Lung (tissue), 11 donors: ENCODE measurements at regions not wholly inside any gene's neighbourhood (a gene's known extent, or its start where the extent isn't known, plus 50 kb on each side); places are given as distances from the start of the nearest gene placed in this dataset.

Source experiments
- ATAC-seq: fragments of 200-7000 bp; cut with Tn5 transposase; one replicate; pipeline ENCODE4 v1.9.1; 2020; ENCODE audit warnings: moderate number of reproducible peaks; ENCODE audit not compliant: insufficient read depth, low FRiP score
- DNase-seq, 3 donors: peaks; one replicate each; pipeline ENCODE4 v3.0.0-alpha.2; 2013 to 2017
- H3K27ac ChIP-seq, 2 donors: one replicate each; pipeline ENCODE4 v1.5.1; 2013; ENCODE audit warnings: mild to moderate bottlenecking in 2 of 2, moderate library complexity in 2 of 2, control low read depth in 1 of 2, inconsistent platforms in 1 of 2, low read depth in 1 of 2, low read length in 1 of 2
- H3K27me3 ChIP-seq, 3 donors: one replicate each; pipeline ENCODE4 v1.5.1; 2013; ENCODE audit warnings: low read length in 2 of 3; ENCODE audit not compliant: control insufficient read depth in 3 of 3, insufficient read depth in 3 of 3
- H3K36me3 ChIP-seq, 4 donors: one replicate each; pipeline ENCODE4 v1.5.1; 2013; ENCODE audit warnings: low read length in 4 of 4, mild to moderate bottlenecking in 1 of 4, moderate library complexity in 1 of 4; ENCODE audit not compliant: control insufficient read depth in 4 of 4, insufficient read depth in 4 of 4
- H3K4me1 ChIP-seq, 5 donors: one replicate each; pipeline ENCODE4 v1.5.1; 2013; ENCODE audit warnings: low read length in 5 of 5, mild to moderate bottlenecking in 2 of 5, moderate library complexity in 1 of 5; ENCODE audit not compliant: control insufficient read depth in 5 of 5, insufficient read depth in 5 of 5
- H3K4me3 ChIP-seq: one replicate; pipeline ENCODE4 v1.5.1; 2013; ENCODE audit warnings: mild to moderate bottlenecking, control low read depth, moderate library complexity
- H3K9ac ChIP-seq, 2 donors: one replicate each; pipeline ENCODE4 v1.5.1; 2013; ENCODE audit warnings: low read length in 2 of 2, control low read depth in 1 of 2; ENCODE audit not compliant: insufficient read depth in 1 of 2
- H3K9me3 ChIP-seq, 4 donors: one replicate each; pipeline ENCODE4 v1.5.1; 2013; ENCODE audit warnings: low read length in 3 of 4, mild to moderate bottlenecking in 1 of 4, moderate library complexity in 1 of 4; ENCODE audit not compliant: control insufficient read depth in 4 of 4, insufficient read depth in 3 of 4
- CTCF ChIP-seq: IDR thresholded peaks from 2 replicates; pipeline ENCODE4 v1.5.1; 2012; ENCODE audit warnings: mild to moderate bottlenecking; ENCODE audit errors: control extremely low read depth, extremely low read depth
- WGBS, 2 donors: extraction: QIAGEN DNeasy Blood & Tissue Kit; methylation state at CpG; one replicate each; pipeline ENCODE4 v1.1.7; 2013; 5-methylcytosine and 5-hydroxymethylcytosine counted together
- donor health status: control.
- donor health status: control.
- donor health status: Bipolar disorder and iron deficiency.
- donor health status: healthy.
- donor health status: DM: yes; HTN: yes; CAD: no.

- Histone ChIP-seq H3K27me3 (no peaks in the 10 kb centered on the region), H3K36me3 (no peaks in the 10 kb centered on the region), H3K4me1 (no peaks in the 10 kb centered on the region), H3K9me3 (no peaks in the 10 kb centered on the region), H3K9ac (no peak overlapping the region), H3K27ac (no peak overlapping the region), H3K4me3 (no peak overlapping the region)
- no peak for ATAC-seq
- TF ChIP-seq CTCF, result no peak
- no peak for DNase-seq
- 72 to 90% methylated on average over 3 of the region's 3 CpGs for WGBS, 2 donors
Observed at GRCh38 chr12:114122016-114122415, 155.9 kb upstream of the RBM19 start.

- H3K27me3 ChIP-seq, result peaks cover 0 to 5% (median 0%) of the 10 kb centered on the region in 3 donors
- ATAC-seq (no peak), DNase-seq (no peak)
- H3K4me1 ChIP-seq, result no peaks in the 10 kb centered on the region
- no peak for TF ChIP-seq CTCF
- WGBS, 2 donors, result 65 to 67% methylated on average over 2 of the region's 2 CpGs
- no peaks in the 10 kb centered on the region for H3K36me3 ChIP-seq
- peaks cover 0 to 11% (median 5%) of the 10 kb centered on the region in 4 donors for H3K9me3 ChIP-seq
- no peak overlapping the region for H3K27ac ChIP-seq
- no peak overlapping the region for H3K4me3 ChIP-seq
- no peak overlapping the region for H3K9ac ChIP-seq
Observed at GRCh38 chr12:114119316-114119715, 153.2 kb upstream of the RBM19 start.

DNA sequence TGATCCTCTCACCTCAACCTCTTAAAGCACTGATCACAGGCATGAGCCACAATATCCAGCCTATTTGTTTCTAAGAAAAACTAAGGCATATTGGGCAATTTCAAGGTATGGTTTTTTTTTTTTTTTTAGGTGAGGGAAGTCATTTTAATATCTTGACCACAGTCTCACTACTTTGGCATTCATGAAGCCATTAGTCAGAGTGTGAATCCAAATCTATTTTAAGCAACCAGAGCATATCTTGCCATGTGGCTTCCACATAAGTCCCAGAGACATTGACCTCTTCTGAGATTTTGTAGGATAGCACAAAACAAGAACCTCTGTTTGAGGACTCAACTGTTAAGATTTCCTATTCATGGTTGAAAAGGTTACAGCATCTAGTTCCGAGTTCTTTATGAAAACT, 130.3 kb upstream of the RBM19 start:
- Histone ChIP-seq H3K9me3 (peaks cover 0 to 4% (median 0%) of the 10 kb centered on the region in 4 donors), H3K4me3 (no peak overlapping the region), H3K36me3 (no peaks in the 10 kb centered on the region), H3K27ac (no peak overlapping the region), H3K4me1 (no peaks in the 10 kb centered on the region), H3K27me3 (peaks cover 0 to 3% (median 0%) of the 10 kb centered on the region in 3 donors), H3K9ac (no peak overlapping the region)
- no peak for DNase-seq
- WGBS, 2 donors, result 94 to 96% methylated on average over 1 of the region's 1 CpG
- no peak for TF ChIP-seq CTCF
- ATAC-seq, result no peak

DNA sequence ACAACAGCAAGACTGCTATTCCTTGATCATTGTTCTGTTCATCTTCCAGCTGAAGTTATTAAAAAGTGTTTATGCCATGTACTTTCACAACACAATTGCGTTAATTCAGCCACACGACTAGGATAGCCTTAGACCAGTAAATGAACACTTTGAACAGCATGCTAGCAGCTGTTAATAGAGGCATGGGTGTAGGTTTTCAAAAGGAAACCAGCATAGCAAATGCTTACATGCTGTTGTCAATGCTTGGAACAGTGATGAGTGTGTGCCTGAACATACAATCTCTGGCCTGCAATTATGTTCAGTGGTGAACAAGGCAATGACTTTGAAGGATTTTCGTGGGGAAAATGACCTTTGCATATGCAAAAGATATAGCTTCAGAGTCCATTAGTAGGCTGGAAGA, 127.4 kb upstream of the RBM19 start:
- 66 to 76% methylated on average over 3 of the region's 3 CpGs for WGBS, 2 donors
- peaks cover 0 to 3% (median 0%) of the 10 kb centered on the region in 3 donors for H3K27me3 ChIP-seq
- no peak for DNase-seq
- no peak overlapping the region for H3K27ac ChIP-seq
- TF ChIP-seq CTCF, result no peak
- no peaks in the 10 kb centered on the region for H3K4me1 ChIP-seq
- no peak overlapping the region for H3K4me3 ChIP-seq
- ATAC-seq, result no peak
- no peak overlapping the region for H3K9ac ChIP-seq
- peaks cover 0 to 4% (median 0%) of the 10 kb centered on the region in 4 donors for H3K9me3 ChIP-seq
- H3K36me3 ChIP-seq, result no peaks in the 10 kb centered on the region
